Activated naive CD4-positive, alpha-beta T cell treated with anti-CD3 and anti-CD28 coated beads, Interleukin-2, amount 50 U/mL, for 24 hours (primary cell): ENCODE measurements at regions not wholly inside any gene's neighbourhood (a gene's known extent, or its start where the extent isn't known, plus 50 kb on each side); places are given as distances from the start of the nearest gene placed in this dataset.
"Not testable (repeated sequence)": the region's sequence is repeated elsewhere in the genome, so short reads cannot be mapped to it uniquely, and the experiment has no call there.

ENCODE experiments used
- H3K27ac Mint-ChIP-seq: one replicate; pipeline ENCODE4 v1.8.0; 2021; ENCODE audit warnings: mild to moderate bottlenecking, mixed read lengths
- H3K27me3 Mint-ChIP-seq: one replicate; pipeline ENCODE4 v1.8.0; 2021; ENCODE audit warnings: mixed read lengths
- H3K36me3 Mint-ChIP-seq: one replicate; pipeline ENCODE4 v1.8.0; 2021; ENCODE audit warnings: mixed read lengths
- H3K4me1 Mint-ChIP-seq: one replicate; pipeline ENCODE4 v1.8.0; 2021; ENCODE audit warnings: mixed read lengths
- H3K4me3 Mint-ChIP-seq: one replicate; pipeline ENCODE4 v1.8.0; 2021; ENCODE audit warnings: mild to moderate bottlenecking, mixed read lengths
- H3K9me3 Mint-ChIP-seq: one replicate; pipeline ENCODE4 v1.8.0; 2021; ENCODE audit warnings: mixed read lengths

- no peaks in the 10 kb centered on the region for H3K9me3 Mint-ChIP-seq
Observed at GRCh38 chrX:5324546-5324945, 904.1 kb downstream of the NLGN4X start.

GRCh38 chrX:5314148-5314547 is 914.5 kb downstream of the NLGN4X start:
- Mint-ChIP-seq H3K36me3 (no peaks in the 10 kb centered on the region), H3K4me3 (no peak overlapping the region), H3K27me3 (no peaks in the 10 kb centered on the region), H3K27ac (no peak overlapping the region), H3K9me3 (no peaks in the 10 kb centered on the region), H3K4me1 (no peaks in the 10 kb centered on the region)

More at GRCh38 chrX:5324546-5324945, 904.1 kb downstream of the NLGN4X start:
- Mint-ChIP-seq H3K4me3 (no peak overlapping the region), H3K27ac (no peak overlapping the region), H3K4me1 (no peaks in the 10 kb centered on the region), H3K27me3 (no peaks in the 10 kb centered on the region), H3K36me3 (no peaks in the 10 kb centered on the region)

DNA sequence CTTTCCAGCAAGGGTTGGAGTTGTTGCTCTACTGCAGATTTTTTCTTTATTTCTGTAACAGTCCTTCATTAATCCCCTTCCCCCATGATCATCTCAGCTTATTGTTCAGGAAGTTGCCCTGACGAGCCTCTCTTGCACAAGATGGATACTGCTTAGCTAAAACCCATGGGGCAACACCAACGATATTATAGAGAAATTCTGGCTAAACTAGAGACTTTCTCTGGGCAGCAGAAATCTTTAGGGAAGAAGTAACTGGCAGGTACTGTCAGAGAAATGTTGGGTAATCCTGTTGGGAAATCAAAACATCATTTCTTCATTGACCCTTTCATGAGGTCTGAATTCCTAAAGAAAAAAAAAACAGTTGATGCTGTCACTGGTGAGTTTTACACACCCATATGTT is 921.3 kb downstream of the NLGN4X start:
- Mint-ChIP-seq H3K27me3 (no peaks in the 10 kb centered on the region), H3K27ac (no peak overlapping the region), H3K4me1 (no peaks in the 10 kb centered on the region), H3K36me3 (no peaks in the 10 kb centered on the region), H3K9me3 (no peaks in the 10 kb centered on the region), H3K4me3 (no peak overlapping the region)

GRCh38 chrX:5306654-5307121 is 922.0 kb downstream of the NLGN4X start:
- Mint-ChIP-seq H3K27ac (no peak overlapping the region), H3K4me1 (no peaks in the 10 kb centered on the region), H3K9me3 (no peaks in the 10 kb centered on the region), H3K36me3 (no peaks in the 10 kb centered on the region), H3K4me3 (no peak overlapping the region), H3K27me3 (no peaks in the 10 kb centered on the region)

DNA sequence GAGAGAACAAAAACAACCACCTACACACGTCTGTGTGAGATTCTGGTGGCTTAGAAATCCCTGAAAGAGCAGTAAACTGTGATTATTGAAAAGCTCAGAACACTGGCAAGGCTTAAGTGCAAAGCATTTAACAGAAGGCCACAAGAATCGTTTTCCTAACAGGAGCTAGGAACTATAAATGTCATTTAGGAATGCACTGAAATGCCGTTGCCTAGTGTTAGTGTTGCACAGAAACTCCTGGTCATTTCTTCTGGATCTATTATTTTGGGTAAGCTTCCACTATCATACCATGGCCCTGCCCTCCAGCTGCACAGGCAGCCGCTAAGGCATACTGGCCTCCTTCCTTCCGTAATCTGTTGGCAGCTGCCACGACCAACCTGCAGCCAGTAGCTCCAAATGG is 923.2 kb downstream of the NLGN4X start:
- no peaks in the 10 kb centered on the region for H3K27me3 Mint-ChIP-seq
- H3K27ac Mint-ChIP-seq: no peak overlapping the region

GRCh38 chrX:5295004-5295403 is 933.7 kb downstream of the NLGN4X start:
- H3K4me3 Mint-ChIP-seq: no peak overlapping the region
- H3K36me3 Mint-ChIP-seq: no peaks in the 10 kb centered on the region
- no peaks in the 10 kb centered on the region for H3K4me1 Mint-ChIP-seq
- H3K27ac Mint-ChIP-seq: no peak overlapping the region
- H3K27me3 Mint-ChIP-seq: no peaks in the 10 kb centered on the region
- no peaks in the 10 kb centered on the region for H3K9me3 Mint-ChIP-seq

More for the DNA sequence above, 923.2 kb downstream of the NLGN4X start:
- no peaks in the 10 kb centered on the region for H3K36me3 Mint-ChIP-seq
- H3K4me1 Mint-ChIP-seq: no peaks in the 10 kb centered on the region
- no peaks in the 10 kb centered on the region for H3K9me3 Mint-ChIP-seq
- no peak overlapping the region for H3K4me3 Mint-ChIP-seq

DNA sequence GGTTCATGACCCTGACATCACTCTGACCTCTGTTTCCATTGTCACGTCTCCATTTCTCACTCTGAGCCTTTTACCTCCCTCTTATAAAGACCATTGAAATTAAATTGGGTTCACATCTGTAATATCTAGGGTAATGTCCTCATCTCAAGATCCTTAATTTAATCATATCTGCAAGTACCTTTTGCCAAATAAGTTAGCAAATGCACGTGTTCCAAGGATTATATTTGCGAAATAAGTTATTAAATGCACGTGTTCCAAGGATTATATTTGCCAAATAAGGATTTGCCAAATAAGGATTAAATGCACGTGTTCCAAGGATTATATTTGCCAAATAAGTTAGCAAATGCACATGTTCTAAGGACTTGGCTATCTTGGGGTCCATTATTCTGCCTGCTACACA is 938.0 kb downstream of the NLGN4X start:
- Mint-ChIP-seq H3K4me1 (no peaks in the 10 kb centered on the region), H3K4me3 (no peak overlapping the region), H3K36me3 (no peaks in the 10 kb centered on the region), H3K9me3 (no peaks in the 10 kb centered on the region), H3K27ac (no peak overlapping the region), H3K27me3 (no peaks in the 10 kb centered on the region)

- H3K27me3 Mint-ChIP-seq, H3K4me3 Mint-ChIP-seq, H3K4me1 Mint-ChIP-seq, H3K27ac Mint-ChIP-seq, H3K36me3 Mint-ChIP-seq, H3K9me3 Mint-ChIP-seq: not testable (repeated sequence)
Observed at GRCh38 chrX:5289949-5290348, 938.7 kb downstream of the NLGN4X start.

GRCh38 chrX:5278908-5279307 is 949.8 kb downstream of the NLGN4X start:
- H3K4me3 Mint-ChIP-seq: no peak overlapping the region
- no peaks in the 10 kb centered on the region for H3K27me3 Mint-ChIP-seq
- no peaks in the 10 kb centered on the region for H3K36me3 Mint-ChIP-seq
- H3K9me3 Mint-ChIP-seq: peaks cover 5% of the 10 kb centered on the region
- no peaks in the 10 kb centered on the region for H3K4me1 Mint-ChIP-seq
- H3K27ac Mint-ChIP-seq: no peak overlapping the region

GRCh38 chrX:5265324-5265850 is 963.3 kb downstream of the NLGN4X start:
- no peak overlapping the region for H3K27ac Mint-ChIP-seq

GRCh38 chrX:5250106-5250505 is 978.6 kb downstream of the NLGN4X start:
- Mint-ChIP-seq H3K4me1 (no peaks in the 10 kb centered on the region), H3K36me3 (no peaks in the 10 kb centered on the region), H3K9me3 (no peaks in the 10 kb centered on the region), H3K27ac (no peak overlapping the region), H3K4me3 (no peak overlapping the region), H3K27me3 (no peaks in the 10 kb centered on the region)

More at GRCh38 chrX:5265324-5265850, 963.3 kb downstream of the NLGN4X start:
- H3K36me3 Mint-ChIP-seq: no peaks in the 10 kb centered on the region
- H3K27me3 Mint-ChIP-seq: no peaks in the 10 kb centered on the region
- H3K9me3 Mint-ChIP-seq: no peaks in the 10 kb centered on the region
- no peaks in the 10 kb centered on the region for H3K4me1 Mint-ChIP-seq
- H3K4me3 Mint-ChIP-seq: no peak overlapping the region

- no peaks in the 10 kb centered on the region for H3K36me3 Mint-ChIP-seq
- no peaks in the 10 kb centered on the region for H3K27me3 Mint-ChIP-seq
- H3K4me3 Mint-ChIP-seq: no peak overlapping the region
- no peak overlapping the region for H3K27ac Mint-ChIP-seq
- no peaks in the 10 kb centered on the region for H3K9me3 Mint-ChIP-seq
- no peaks in the 10 kb centered on the region for H3K4me1 Mint-ChIP-seq
Observed at GRCh38 chrX:5242091-5242790, 986.4 kb downstream of the NLGN4X start.

DNA sequence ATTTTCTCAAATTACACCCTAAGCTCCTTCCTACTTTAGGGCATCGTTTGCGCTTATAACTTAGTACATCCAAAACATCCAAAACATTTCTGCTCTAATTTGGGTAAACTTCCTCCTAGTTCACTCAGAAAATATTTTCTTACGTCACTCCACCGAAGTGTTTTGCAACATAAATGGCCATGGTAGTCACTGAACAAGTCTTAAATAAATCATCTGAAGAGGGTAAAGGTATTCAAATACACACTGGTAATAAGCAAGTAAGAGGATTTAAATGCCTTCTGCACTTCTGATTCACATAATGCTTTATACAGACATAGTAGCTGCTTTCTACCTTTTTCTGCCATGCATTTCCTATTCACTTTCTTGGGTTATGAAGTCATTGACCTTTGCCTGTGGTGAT is 991.9 kb downstream of the NLGN4X start:
- Mint-ChIP-seq H3K36me3 (no peaks in the 10 kb centered on the region), H3K27ac (no peak overlapping the region), H3K4me1 (no peaks in the 10 kb centered on the region), H3K9me3 (no peaks in the 10 kb centered on the region), H3K27me3 (no peaks in the 10 kb centered on the region), H3K4me3 (no peak overlapping the region)

DNA sequence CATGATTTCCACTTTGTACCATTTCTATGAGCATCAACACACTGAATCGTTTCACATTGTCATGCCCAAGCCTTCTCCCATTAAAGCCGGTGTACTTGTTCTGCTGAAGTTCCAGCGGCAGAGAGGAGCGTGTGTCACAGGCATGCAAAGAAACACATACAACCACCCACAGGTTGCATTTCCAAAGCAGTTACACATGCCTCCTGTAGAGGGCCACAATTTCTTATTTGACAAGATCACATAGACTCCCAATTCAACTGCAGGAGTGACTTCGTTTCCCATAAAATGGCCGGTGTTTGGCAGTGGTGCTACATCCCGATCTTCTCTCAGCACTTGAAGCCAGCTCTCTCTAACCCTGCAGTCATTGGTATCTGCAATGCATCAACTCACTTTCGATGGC is 992.6 kb downstream of the NLGN4X start:
- Mint-ChIP-seq H3K9me3 (no peaks in the 10 kb centered on the region), H3K27ac (no peak overlapping the region), H3K27me3 (no peaks in the 10 kb centered on the region), H3K4me1 (no peaks in the 10 kb centered on the region), H3K36me3 (no peaks in the 10 kb centered on the region), H3K4me3 (no peak overlapping the region)

DNA sequence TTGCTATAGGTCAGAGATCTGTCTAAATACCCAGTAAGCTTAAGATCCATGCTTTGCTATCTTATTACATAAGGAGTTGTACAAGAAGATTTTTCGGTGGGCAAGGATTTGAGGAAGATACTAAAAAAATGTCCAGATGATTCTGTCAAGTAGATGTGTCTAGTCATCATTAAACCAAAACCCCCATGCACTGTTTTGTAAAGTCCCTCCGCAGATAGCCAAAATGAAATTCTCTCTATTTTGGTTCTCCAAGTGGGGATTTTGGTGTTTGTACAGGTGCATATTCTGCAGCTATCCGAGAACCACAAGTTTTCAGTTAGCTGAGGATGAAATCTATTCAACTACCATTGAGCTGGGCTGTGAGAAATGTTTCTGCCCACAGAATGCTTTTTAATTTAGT is 994.8 kb downstream of the NLGN4X start:
- Mint-ChIP-seq H3K27me3 (no peaks in the 10 kb centered on the region), H3K9me3 (no peaks in the 10 kb centered on the region), H3K36me3 (no peaks in the 10 kb centered on the region), H3K4me1 (no peaks in the 10 kb centered on the region), H3K4me3 (no peak overlapping the region), H3K27ac (no peak overlapping the region)

- Mint-ChIP-seq H3K27ac (no peak overlapping the region), H3K27me3 (no peaks in the 10 kb centered on the region), H3K4me3 (no peak overlapping the region), H3K9me3 (peaks cover 9% of the 10 kb centered on the region), H3K4me1 (no peaks in the 10 kb centered on the region), H3K36me3 (no peaks in the 10 kb centered on the region)
Observed at GRCh38 chrX:5220421-5220820, 1008.2 kb downstream of the NLGN4X start.

DNA sequence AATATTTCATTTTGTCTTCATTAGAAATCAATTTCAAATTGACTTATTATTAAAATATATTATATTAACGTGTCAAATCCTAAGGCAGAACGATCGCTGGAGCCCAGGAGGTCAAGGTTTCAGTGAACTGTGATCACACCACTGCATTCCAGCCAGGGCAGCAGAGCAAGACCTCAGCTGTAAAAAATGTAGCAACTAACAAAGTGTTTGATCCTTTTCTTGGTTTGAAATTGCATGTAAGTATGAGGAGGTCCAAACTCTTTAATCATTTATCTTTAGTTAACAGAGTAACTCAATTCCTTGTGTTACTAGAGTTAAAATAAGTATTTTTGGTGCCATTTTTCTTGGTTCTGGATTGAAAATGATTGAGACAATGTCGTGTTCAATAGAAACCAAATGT is 1033.9 kb downstream of the NLGN4X start:
- H3K36me3 Mint-ChIP-seq: peaks cover 1% of the 10 kb centered on the region
- no peaks in the 10 kb centered on the region for H3K4me1 Mint-ChIP-seq
- no peaks in the 10 kb centered on the region for H3K9me3 Mint-ChIP-seq
- H3K27ac Mint-ChIP-seq: no peak overlapping the region
- no peaks in the 10 kb centered on the region for H3K27me3 Mint-ChIP-seq
- H3K4me3 Mint-ChIP-seq: no peak overlapping the region
